MCF 10A (cell line): ENCODE measurements at regions not wholly inside any gene's neighbourhood (a gene's known extent, or its start where the extent isn't known, plus 50 kb on each side); places are given as distances from the start of the nearest gene placed in this dataset.

Source experiments
- BruUV-seq: library from RNA; stranded (reverse); fragments of 400-500 nt; replicated peaks from 2 replicates; lab custom pipeline; 2021; lab: Mats Ljungman, UMichigan
- CTCF ChIA-PET: fragments of 300-600 bp; sonication (Branson Sonifier 250); formaldehyde crosslinking; extraction: SDS; loops from one replicate; lab custom pipeline; 2021; ENCODE audit warnings: antibody characterized with exemption, inconsistent platforms; lab: Yijun Ruan, JAX
- POLR2A ChIA-PET: fragments of 300-600, 350-650 bp; sonication (Branson Sonifier 250); formaldehyde crosslinking; extraction: SDS; loops from one replicate; lab custom pipeline; 2020; ENCODE audit warnings: antibody characterized with exemption, inconsistent platforms; lab: Yijun Ruan, JAX
- DNase-seq: peaks from one replicate; pipeline ENCODE4 v3.0.0-alpha.2; 2018; ENCODE audit not compliant: unreplicated experiment
- H3K27ac Mint-ChIP-seq: one replicate; pipeline ENCODE4 v1.8.0; 2022; ENCODE audit warnings: mild to moderate bottlenecking, low read depth, mixed read lengths; ENCODE audit not compliant: unreplicated experiment
- H3K27me3 Mint-ChIP-seq: one replicate; pipeline ENCODE4 v1.8.0; 2022; ENCODE audit warnings: mixed read lengths; ENCODE audit not compliant: insufficient read depth, unreplicated experiment
- H3K36me3 Mint-ChIP-seq: one replicate; pipeline ENCODE4 v1.8.0; 2022; ENCODE audit warnings: mild to moderate bottlenecking, moderate library complexity, mixed read lengths; ENCODE audit not compliant: insufficient read depth, unreplicated experiment
- H3K4me1 Mint-ChIP-seq: one replicate; pipeline ENCODE4 v1.8.0; 2022; ENCODE audit warnings: mixed read lengths; ENCODE audit not compliant: insufficient read depth, unreplicated experiment
- H3K4me3 Mint-ChIP-seq: one replicate; pipeline ENCODE4 v1.8.0; 2022; ENCODE audit warnings: mild to moderate bottlenecking, moderate library complexity, mixed read lengths; ENCODE audit not compliant: unreplicated experiment
- H3K9me3 Mint-ChIP-seq: one replicate; pipeline ENCODE4 v1.8.0; 2022; ENCODE audit warnings: mixed read lengths; ENCODE audit not compliant: unreplicated experiment
- intact Hi-C: fragments of 100-400 bp; cut with micrococcal nuclease; formaldehyde crosslinking; loops from 2 replicates; pipeline ENCODE4 v1.14.1; 2022
- TF ChIP-seq, protein P1 (sequence below): fragments of 200-600 bp; IDR thresholded peaks from one replicate; pipeline ENCODE4 v1.8.0; 2022; ENCODE audit warnings: antibody characterized with exemption, mild to moderate bottlenecking; ENCODE audit not compliant: unreplicated experiment

DNA sequence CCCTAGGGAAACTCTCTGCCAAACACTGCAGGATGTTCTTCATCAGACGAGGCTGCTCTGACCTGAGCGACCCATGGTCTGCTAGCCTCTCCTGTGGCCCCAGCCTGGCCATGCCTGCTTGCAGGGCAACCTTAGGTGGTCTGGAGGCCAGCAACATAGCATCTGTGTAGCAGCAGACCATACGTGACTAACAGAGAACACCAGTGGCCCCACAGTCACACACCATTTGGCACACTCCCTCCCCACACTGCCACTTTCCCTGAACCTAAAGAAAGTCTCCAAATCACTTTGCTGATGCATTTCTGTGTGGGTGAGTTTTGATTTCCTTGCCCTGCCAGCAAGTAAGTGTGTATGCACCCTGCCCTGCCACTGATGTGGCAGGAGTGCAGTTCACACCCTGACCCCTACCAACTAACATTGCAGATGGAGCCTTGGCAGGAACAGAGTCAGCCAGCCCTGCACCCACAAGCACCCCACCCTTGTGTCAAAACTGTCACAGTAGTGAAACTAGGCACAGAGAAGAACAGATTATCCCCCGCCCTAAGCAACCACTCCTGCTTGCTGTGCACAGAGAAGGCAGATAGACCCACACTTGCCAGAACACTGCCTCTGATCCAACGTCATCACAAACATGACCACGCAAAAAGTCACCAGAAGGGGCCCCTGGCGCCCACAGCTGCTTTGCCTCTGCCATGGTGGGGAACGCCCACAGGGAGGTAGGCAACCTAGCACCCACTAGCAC lies 249.1 kb downstream of the SPIN4 start:
- DNase-seq: no peak
- TF ChIP-seq, protein P1, sequence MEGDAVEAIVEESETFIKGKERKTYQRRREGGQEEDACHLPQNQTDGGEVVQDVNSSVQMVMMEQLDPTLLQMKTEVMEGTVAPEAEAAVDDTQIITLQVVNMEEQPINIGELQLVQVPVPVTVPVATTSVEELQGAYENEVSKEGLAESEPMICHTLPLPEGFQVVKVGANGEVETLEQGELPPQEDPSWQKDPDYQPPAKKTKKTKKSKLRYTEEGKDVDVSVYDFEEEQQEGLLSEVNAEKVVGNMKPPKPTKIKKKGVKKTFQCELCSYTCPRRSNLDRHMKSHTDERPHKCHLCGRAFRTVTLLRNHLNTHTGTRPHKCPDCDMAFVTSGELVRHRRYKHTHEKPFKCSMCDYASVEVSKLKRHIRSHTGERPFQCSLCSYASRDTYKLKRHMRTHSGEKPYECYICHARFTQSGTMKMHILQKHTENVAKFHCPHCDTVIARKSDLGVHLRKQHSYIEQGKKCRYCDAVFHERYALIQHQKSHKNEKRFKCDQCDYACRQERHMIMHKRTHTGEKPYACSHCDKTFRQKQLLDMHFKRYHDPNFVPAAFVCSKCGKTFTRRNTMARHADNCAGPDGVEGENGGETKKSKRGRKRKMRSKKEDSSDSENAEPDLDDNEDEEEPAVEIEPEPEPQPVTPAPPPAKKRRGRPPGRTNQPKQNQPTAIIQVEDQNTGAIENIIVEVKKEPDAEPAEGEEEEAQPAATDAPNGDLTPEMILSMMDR: no peak
- no peak overlapping the region for H3K27ac Mint-ChIP-seq
- CTCF ChIA-PET: no interaction called here
- H3K36me3 Mint-ChIP-seq: no peaks in the 10 kb centered on the region
- intact Hi-C loops: no loop called here
- H3K27me3 Mint-ChIP-seq: no peaks in the 10 kb centered on the region
- H3K4me3 Mint-ChIP-seq: no peak overlapping the region
- H3K9me3 Mint-ChIP-seq: peaks cover 26% of the 10 kb centered on the region
- no peaks in the 10 kb centered on the region for H3K4me1 Mint-ChIP-seq
- POLR2A ChIA-PET: no interaction called here
- BruUV-seq: no TSS peak

DNA sequence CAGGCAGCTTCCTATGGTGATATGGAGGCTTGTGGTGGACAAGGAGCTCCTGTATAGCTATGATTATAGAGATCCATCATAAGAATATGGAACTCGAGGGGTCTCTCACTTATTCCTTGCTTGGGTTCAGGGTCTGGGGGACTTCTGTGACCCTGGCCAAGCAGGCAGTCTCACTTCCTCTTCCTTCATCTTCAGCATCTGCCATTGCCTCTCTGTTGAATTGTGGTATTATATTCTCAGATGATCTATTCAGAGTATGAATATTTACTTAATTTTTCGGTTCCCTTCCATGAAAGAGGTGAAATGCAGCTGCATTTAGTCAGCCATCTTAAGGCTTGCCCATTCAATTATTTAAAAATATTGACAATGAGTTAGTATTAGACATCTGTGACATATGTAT lies 292.9 kb downstream of the SPIN4 start:
- TF ChIP-seq, protein P1: no peak
- H3K36me3 Mint-ChIP-seq: no peaks in the 10 kb centered on the region
- ChIA-PET POLR2A (no interaction called here), CTCF (interaction anchor here (1.5 to 1.7 kb wide), 2 partner anchors 8 to 14 kb away, joined by 4 read pairs; no protein-coding TSS in a partner anchor)
- DNase-seq: no peak
- intact Hi-C loops: no loop called here
- H3K27ac Mint-ChIP-seq: no peak overlapping the region
- H3K9me3 Mint-ChIP-seq: peaks cover 18% of the 10 kb centered on the region
- no peaks in the 10 kb centered on the region for H3K27me3 Mint-ChIP-seq
- BruUV-seq: no TSS peak
- H3K4me3 Mint-ChIP-seq: no peak overlapping the region
- no peaks in the 10 kb centered on the region for H3K4me1 Mint-ChIP-seq

DNA sequence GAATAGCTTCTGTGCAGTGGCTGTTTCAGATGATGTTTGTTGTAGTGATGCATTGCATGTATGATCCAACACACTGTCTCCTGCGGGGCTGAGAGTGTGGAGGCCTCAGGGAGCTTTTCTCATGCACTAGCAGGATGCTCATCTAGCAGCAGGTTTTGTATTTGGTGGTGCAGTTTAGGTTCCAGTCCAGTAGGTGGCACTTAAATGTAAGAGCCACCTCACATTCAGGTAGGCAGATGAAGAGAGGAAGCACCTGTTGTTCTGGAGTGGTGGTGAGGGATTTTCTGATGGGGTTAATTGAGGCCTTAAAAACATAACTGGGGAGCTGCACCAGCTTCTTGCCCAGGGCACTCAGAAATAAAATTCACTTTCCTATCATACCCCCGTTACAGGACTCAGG lies 300.9 kb downstream of the SPIN4 start:
- Mint-ChIP-seq H3K4me3 (no peak overlapping the region), H3K27me3 (no peaks in the 10 kb centered on the region), H3K27ac (no peak overlapping the region), H3K36me3 (peaks cover 6% of the 10 kb centered on the region), H3K4me1 (no peaks in the 10 kb centered on the region), H3K9me3 (peaks cover 35% of the 10 kb centered on the region)
- POLR2A ChIA-PET: interaction anchor here (0.6 to 1.2 kb wide), 2 partner anchors 11 to 39 kb away, joined by 3 to 4 read pairs; no protein-coding TSS in a partner anchor
- TF ChIP-seq, protein P1: peak; percentile 12
- intact Hi-C loops: no loop called here
- no peak for DNase-seq
- BruUV-seq: no TSS peak
- CTCF ChIA-PET: interaction anchor here (0.6 to 2.1 kb wide), 14 partner anchors 8 to 637 kb away, joined by 3 to 14 read pairs (median 4); no protein-coding TSS in a partner anchor

DNA sequence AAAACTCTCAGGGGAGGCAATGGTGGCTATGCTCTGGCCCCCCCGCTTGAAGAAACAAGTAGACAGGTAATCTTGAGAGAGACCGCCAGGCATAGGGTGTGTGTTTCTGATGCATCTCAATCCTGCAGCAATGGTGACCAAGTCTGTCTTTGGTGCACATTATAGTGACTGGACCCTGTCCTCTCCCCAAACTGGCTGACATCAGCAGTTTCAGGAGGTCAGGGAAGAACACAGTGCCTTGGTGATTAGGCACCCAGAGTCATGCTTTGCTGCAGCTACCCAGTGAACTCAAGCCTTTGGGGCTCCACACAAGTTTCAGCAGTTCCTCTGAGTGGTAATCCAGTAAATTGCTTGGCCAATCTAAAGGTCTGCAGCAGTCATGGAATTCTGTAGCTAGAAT lies 318.3 kb downstream of the SPIN4 start:
- no TSS peak for BruUV-seq
- H3K27ac Mint-ChIP-seq: no peak overlapping the region
- intact Hi-C loops: no loop called here
- peaks cover 9% of the 10 kb centered on the region for H3K9me3 Mint-ChIP-seq
- POLR2A ChIA-PET: no interaction called here
- no peak overlapping the region for H3K4me3 Mint-ChIP-seq
- no peaks in the 10 kb centered on the region for H3K4me1 Mint-ChIP-seq
- no peaks in the 10 kb centered on the region for H3K36me3 Mint-ChIP-seq
- no peaks in the 10 kb centered on the region for H3K27me3 Mint-ChIP-seq
- CTCF ChIA-PET: interaction anchor here (0.7 kb wide), 1 partner anchor 265 kb away, joined by 3 read pairs; no protein-coding TSS in a partner anchor
- DNase-seq: no peak
- TF ChIP-seq, protein P1: no peak
